ENCODE measurements at regions not wholly inside any gene's neighbourhood (a gene's known extent, or its start where the extent isn't known, plus 50 kb on each side); places are given as distances from the start of the nearest gene placed in this dataset.

DNA sequence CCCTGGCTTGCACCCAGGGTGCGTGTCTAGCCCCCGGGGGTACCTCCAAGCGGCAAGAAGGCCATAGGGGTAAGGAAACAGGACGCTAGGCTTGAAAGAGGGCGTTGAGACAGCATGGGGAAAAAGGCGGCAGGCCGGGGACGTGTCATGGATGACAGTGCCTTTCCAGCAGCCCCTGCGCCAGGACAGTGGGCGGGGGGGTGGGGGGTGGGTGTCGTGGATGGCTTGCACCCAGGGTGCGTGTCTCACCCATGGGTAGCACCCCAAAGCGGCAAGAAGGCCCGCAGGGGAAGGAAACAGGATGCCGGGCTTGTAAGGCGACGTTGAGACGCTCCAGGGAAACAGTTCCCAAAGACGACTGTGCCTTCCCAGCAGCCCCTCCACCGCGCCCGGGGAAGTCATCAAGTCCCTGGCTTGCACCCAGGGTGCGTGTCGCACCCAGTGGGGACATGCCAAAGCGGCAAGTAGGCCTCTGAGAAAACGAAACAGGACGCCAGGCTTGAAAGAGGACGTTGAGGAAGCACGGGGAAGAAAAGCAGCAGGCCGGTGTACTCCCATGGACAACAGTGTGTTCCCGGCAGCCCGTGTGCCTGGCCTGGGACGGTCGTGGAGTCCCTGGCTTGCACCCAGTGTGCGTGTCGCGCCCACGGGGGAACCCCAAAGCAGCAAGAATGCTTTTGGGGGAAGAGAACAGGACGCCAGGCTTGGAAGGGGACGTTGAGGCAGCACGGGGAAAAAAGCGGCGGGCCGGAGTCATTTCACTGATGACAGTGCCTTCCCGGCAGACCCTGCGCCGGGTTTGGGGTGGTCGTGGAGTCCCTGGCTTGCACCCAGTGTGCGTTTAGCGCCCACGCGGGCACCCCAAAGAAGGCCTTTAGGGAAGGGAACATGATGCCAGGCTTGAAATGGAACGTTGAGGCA is 163.5 kb upstream of the ALG10B start:
- Histone ChIP-seq H3K9ac (no peak overlapping the region), H3K79me2 (ENCODE audit: insufficient read depth) (no peaks in the 10 kb centered on the region), H3K4me1 (ENCODE audit: control insufficient read depth in 1 of 2, insufficient read depth in 2 of 2, low read depth in 1 of 2, low read length in 1 of 2) (no peaks in the 10 kb centered on the region; a peak in 1 of 4 replicates), H3K9me2 (no peaks in the 10 kb centered on the region), H3K36me3 (replicated peaks in 1 of 2; ENCODE audit: control insufficient read depth in 1 of 2, insufficient read depth in 2 of 2, low read length in 1 of 2) (no peaks in the 10 kb centered on the region), H4K20me1 (ENCODE audit: insufficient read depth) (no peaks in the 10 kb centered on the region), H3K9me3 (no peaks in the 10 kb centered on the region), H3K4me2 (no peak overlapping the region), H2AFZ (ENCODE audit: low read depth) (no peak overlapping the region), H3K27ac (ENCODE audit: low read depth in 2 of 2, low read length in 1 of 2) (no peak overlapping the region), H3K4me3 (ENCODE audit: low read depth in 2 of 2, low read length in 1 of 2) (no peak overlapping the region), H3F3A (replicated peaks; ENCODE audit: insufficient read depth) (peaks cover 6% of the 10 kb centered on the region), H3K27me3 (ENCODE audit: insufficient read depth) (peaks cover 46% of the 10 kb centered on the region)
- POLR2A ChIA-PET, result no interaction called here
- no peak for DNase-seq
- CTCF ChIA-PET, result no interaction called here
- no peak for TF ChIP-seq FOSL2 (IDR thresholded peaks at IDR 0.05; ENCODE audit: borderline replicate concordance, low read depth)
- no peak for TF ChIP-seq MXI1 (IDR thresholded peaks at IDR 0.05; ENCODE audit: low read depth, low read length)
- TF ChIP-seq SMC3 (IDR thresholded peaks at IDR 0.05; ENCODE audit: low read depth, low read length), result no peak
- TF ChIP-seq, protein P1, sequence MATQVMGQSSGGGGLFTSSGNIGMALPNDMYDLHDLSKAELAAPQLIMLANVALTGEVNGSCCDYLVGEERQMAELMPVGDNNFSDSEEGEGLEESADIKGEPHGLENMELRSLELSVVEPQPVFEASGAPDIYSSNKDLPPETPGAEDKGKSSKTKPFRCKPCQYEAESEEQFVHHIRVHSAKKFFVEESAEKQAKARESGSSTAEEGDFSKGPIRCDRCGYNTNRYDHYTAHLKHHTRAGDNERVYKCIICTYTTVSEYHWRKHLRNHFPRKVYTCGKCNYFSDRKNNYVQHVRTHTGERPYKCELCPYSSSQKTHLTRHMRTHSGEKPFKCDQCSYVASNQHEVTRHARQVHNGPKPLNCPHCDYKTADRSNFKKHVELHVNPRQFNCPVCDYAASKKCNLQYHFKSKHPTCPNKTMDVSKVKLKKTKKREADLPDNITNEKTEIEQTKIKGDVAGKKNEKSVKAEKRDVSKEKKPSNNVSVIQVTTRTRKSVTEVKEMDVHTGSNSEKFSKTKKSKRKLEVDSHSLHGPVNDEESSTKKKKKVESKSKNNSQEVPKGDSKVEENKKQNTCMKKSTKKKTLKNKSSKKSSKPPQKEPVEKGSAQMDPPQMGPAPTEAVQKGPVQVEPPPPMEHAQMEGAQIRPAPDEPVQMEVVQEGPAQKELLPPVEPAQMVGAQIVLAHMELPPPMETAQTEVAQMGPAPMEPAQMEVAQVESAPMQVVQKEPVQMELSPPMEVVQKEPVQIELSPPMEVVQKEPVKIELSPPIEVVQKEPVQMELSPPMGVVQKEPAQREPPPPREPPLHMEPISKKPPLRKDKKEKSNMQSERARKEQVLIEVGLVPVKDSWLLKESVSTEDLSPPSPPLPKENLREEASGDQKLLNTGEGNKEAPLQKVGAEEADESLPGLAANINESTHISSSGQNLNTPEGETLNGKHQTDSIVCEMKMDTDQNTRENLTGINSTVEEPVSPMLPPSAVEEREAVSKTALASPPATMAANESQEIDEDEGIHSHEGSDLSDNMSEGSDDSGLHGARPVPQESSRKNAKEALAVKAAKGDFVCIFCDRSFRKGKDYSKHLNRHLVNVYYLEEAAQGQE (IDR thresholded peaks at IDR 0.05; ENCODE audit: low read depth, low read length), result no peak
- TF ChIP-seq, protein P2, sequence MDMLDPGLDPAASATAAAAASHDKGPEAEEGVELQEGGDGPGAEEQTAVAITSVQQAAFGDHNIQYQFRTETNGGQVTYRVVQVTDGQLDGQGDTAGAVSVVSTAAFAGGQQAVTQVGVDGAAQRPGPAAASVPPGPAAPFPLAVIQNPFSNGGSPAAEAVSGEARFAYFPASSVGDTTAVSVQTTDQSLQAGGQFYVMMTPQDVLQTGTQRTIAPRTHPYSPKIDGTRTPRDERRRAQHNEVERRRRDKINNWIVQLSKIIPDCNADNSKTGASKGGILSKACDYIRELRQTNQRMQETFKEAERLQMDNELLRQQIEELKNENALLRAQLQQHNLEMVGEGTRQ (IDR thresholded peaks at IDR 0.05; ENCODE audit: borderline replicate concordance, low read depth, low read length), result no peak
- no peak for TF ChIP-seq FOXM1 (IDR thresholded peaks at IDR 0.05; ENCODE audit: low read depth)
- TF ChIP-seq RXRA (IDR thresholded peaks at IDR 0.05; ENCODE audit: borderline replicate concordance, low read depth), result no peak
- TF ChIP-seq TCF12 (IDR thresholded peaks at IDR 0.05), result no peak
- TF ChIP-seq EP300 (IDR thresholded peaks at IDR 0.05; ENCODE audit: borderline replicate concordance in 1 of 2, low read depth in 1 of 2, low read length in 1 of 2), result no peak
- TF ChIP-seq JUND (IDR thresholded peaks at IDR 0.05), result no peak
- TF ChIP-seq GABPA (IDR thresholded peaks at IDR 0.05; ENCODE audit: low read depth), result no peak
- no peak for TF ChIP-seq NFIC (IDR thresholded peaks at IDR 0.05; ENCODE audit: borderline replicate concordance)
- TF ChIP-seq MAX (IDR thresholded peaks at IDR 0.05; ENCODE audit: low read depth), result no peak
- TF ChIP-seq EZH2phosphoT487 (IDR thresholded peaks at IDR 0.05; ENCODE audit: borderline replicate concordance, low read depth), result no peak
- TF ChIP-seq NRF1 (IDR thresholded peaks at IDR 0.05; ENCODE audit: low read depth, low read length), result no peak
- TF ChIP-seq TEAD4 (IDR thresholded peaks at IDR 0.05; ENCODE audit: borderline replicate concordance, insufficient read depth), result no peak
- TF ChIP-seq, protein P3, sequence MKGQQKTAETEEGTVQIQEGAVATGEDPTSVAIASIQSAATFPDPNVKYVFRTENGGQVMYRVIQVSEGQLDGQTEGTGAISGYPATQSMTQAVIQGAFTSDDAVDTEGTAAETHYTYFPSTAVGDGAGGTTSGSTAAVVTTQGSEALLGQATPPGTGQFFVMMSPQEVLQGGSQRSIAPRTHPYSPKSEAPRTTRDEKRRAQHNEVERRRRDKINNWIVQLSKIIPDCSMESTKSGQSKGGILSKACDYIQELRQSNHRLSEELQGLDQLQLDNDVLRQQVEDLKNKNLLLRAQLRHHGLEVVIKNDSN (IDR thresholded peaks at IDR 0.05; ENCODE audit: borderline replicate concordance, low read depth), result no peak
- 31% methylated on average over 46 of the region's 53 CpGs for WGBS (ENCODE audit: low lambda C conversion rate)

All from SK-N-SH (cell line).